Stimulated activated CD4-positive, alpha-beta T cell treated with anti-CD3 and anti-CD28 coated beads, TNF-alpha, amount 100 ng/mL, for 24 hours (primary cell): ENCODE measurements at regions not wholly inside any gene's neighbourhood (a gene's known extent, or its start where the extent isn't known, plus 50 kb on each side); places are given as distances from the start of the nearest gene placed in this dataset.
"Not testable (repeated sequence)": the region's sequence is repeated elsewhere in the genome, so short reads cannot be mapped to it uniquely, and the experiment has no call there.

Source experiments
- DNase-seq, 3 experiments: peaks; one replicate each; pipeline ENCODE4 v3.0.0-alpha.2; 2020; ENCODE audit warnings: low read depth in 3 of 3

- DNase-seq = no peak
Measured at GRCh38 chr5:105230516-105231157, 1668.0 kb upstream of the NUDT12 start.

GRCh38 chr5:105218018-105218417 lies 1655.4 kb upstream of the NUDT12 start:
- DNase-seq = no peak

DNA sequence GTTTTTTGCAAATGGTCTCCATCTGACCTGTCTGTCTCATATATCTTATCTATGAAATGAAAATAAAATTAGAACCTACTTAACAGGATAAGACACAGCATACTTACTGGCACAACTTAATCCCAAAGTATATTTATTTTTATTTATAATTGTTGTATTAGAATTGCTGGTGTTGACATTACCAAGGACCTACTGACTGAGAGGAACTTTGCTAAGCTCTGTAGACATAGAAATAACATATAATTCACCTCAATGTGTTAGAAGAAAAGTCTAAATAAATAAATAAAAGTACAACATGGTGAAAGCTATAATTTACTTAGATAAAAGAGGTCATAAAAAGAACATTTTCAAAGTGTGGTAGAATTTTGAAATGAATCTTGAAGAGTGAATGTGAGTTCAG lies 1650.5 kb upstream of the NUDT12 start:
- DNase-seq = no peak

GRCh38 chr5:105207066-105207465 lies 1644.5 kb upstream of the NUDT12 start:
- no peak for DNase-seq

GRCh38 chr5:105197531-105197930 lies 1634.9 kb upstream of the NUDT12 start:
- no peak for DNase-seq

DNA sequence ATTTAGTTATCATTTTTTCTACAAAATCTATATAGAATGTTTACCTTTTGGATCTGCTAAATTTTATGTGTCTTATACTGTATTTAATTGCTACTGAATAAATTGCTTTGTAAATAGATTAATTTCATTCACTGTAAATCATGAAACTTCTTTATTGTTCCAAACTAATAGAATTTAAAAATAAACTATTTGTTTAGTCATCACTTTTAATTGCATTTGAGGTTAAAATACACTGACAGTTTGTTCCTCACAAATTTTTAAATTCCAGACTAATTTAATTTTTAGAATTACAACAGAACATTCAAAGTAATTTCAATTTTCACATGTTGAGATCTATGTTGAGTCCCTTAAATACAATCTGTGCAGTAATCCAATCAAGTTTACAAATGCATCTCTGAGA lies 1633.2 kb upstream of the NUDT12 start:
- no peak for DNase-seq

- no peak for DNase-seq
Measured at GRCh38 chr5:105172918-105173317, 1610.3 kb upstream of the NUDT12 start.

DNA sequence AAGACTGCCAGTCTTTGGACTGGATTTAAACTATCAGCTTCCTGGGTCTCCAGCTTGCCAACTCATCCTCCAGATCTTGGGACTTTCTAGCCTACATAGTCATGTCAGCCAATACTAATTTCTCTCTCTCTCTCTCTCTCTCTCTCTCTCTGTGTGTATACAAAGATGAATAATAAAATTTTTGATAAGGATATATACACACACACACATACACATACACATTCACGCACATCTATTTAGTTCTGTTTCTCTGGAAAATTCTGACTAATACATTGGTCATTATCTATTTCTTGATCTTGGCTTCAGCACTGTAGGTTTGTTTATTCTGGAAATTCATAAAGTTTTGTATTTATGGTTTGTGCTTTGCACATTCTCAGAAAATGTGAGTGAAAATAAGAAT lies 1606.2 kb upstream of the NUDT12 start:
- DNase-seq = no peak

DNA sequence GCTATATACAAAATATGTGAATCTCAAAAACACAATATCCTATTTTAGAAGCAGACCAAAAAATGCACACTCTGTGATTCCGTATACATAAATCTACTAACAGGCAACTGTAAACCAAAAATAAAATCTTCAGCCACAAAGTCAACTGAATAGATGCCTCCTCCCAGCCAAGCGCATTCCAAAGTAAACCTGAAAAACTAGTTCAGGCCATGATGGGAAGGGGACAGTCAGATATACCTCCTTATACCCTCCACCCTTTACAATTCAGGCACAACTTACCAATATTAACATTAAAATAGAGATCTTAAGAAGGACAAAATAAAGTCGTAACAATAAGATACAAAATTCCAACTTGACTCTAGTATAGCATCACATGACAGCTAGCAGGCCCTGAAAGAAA lies 1604.5 kb upstream of the NUDT12 start:
- DNase-seq = no peak

DNA sequence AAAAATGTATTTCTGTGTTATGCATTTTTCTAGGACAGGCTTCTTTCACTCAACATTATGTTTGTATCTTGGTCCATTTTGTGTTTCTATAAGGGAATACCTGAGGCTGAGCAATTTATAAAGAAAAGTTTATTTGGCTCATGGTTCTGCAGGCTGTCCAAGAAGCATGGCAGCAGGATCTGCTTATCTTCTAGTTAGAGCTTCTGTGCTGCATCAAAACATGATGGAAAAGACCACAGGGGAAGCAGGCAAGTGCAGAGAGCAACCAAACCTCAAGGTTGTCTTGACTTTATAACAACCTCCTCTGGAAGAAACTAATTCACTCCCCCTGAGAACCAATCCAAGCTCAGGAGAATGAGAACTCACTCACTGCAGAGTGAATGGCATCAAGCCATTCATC lies 1601.0 kb upstream of the NUDT12 start:
- no peak for DNase-seq

- not testable (repeated sequence) for DNase-seq
Measured at GRCh38 chr5:105162557-105162956, 1600.0 kb upstream of the NUDT12 start.

- DNase-seq = no peak
Measured at GRCh38 chr5:105158526-105158925, 1595.9 kb upstream of the NUDT12 start.

DNA sequence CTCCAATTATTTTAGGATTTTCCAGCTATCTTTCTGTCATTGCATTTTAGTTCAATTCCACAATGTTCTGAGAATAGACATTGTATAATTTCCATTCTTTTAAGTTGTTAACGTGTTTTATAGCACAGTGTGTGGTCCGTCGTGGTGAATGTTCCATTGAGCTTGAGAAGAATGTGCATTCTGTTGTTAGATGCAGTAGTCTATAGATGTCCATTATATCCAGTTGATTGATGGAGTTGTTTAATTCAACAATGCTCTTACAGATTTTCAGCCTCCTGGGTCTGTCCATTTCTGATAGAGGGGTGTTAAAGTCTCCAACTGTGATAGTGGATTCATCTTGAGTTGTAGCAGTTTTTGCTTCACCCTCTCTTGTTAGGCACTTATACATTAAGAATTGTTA lies 1587.7 kb upstream of the NUDT12 start:
- no peak for DNase-seq

GRCh38 chr5:105146867-105147266 lies 1584.3 kb upstream of the NUDT12 start:
- DNase-seq = no peak

DNA sequence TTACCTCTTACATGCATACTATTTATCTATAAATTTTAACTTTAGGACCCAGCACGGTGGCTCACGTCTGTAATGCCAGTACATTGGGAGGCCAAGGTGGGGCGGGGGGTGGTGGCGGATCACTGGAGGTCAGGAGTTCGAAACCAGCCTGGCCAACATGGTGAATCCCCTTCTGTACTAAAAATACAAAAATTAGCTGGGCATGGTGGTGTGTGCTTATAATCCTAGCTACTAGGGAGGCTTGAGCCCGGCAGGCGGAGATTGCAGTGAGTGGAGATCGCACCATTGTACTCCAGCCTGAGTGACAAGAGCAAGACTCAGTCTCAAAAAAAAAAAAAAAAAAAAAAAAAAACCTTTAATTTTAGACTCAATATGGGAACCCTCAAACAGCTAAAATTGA lies 1582.6 kb upstream of the NUDT12 start:
- no peak for DNase-seq

GRCh38 chr5:105134328-105134727 lies 1571.7 kb upstream of the NUDT12 start:
- no peak for DNase-seq

GRCh38 chr5:105133087-105133486 lies 1570.5 kb upstream of the NUDT12 start:
- DNase-seq = no peak

GRCh38 chr5:105132581-105132980 lies 1570.0 kb upstream of the NUDT12 start:
- DNase-seq = no peak

- no peak for DNase-seq
Measured at GRCh38 chr5:105131045-105131444, 1568.5 kb upstream of the NUDT12 start.

- DNase-seq = no peak
Measured at GRCh38 chr5:105101577-105101976, 1539.0 kb upstream of the NUDT12 start.

DNA sequence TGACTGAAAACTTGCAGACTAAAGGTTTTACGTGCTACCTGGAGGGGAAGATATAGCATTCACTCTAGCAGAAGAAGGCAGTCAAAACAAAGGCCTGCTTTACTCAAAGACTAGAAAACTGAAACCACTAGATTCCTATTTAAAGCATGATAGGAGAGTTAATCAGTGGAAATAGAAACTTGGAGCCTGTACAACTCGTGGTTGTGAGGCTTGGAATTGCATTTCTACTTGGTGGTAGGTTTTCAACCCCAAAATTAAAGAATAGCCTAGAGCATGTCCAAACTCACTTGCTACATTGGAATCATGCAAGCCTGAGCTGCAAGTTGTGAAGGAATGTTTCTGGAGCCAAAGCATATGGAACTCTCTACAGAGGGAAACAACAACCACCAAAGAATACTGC lies 1526.4 kb upstream of the NUDT12 start:
- no peak for DNase-seq

GRCh38 chr5:105088102-105088501 lies 1525.5 kb upstream of the NUDT12 start:
- DNase-seq = no peak

- DNase-seq = no peak
Measured at GRCh38 chr5:105057893-105058292, 1495.3 kb upstream of the NUDT12 start.

- no peak for DNase-seq
Measured at GRCh38 chr5:105057001-105057436, 1494.4 kb upstream of the NUDT12 start.
